Esophagus mucosa (tissue), 1 donor: ENCODE measurements at regions not wholly inside any gene's neighbourhood (a gene's known extent, or its start where the extent isn't known, plus 50 kb on each side); places are given as distances from the start of the nearest gene placed in this dataset.
A peak's percentile ranks its signal among the peaks of the same experiment; 100 is the strongest.

Source experiments
- ATAC-seq: fragments of 200-7000 bp; cut with Tn5 transposase; one replicate; pipeline ENCODE4 v1.9.1; 2020
- donor health status: DM: yes; HTN: yes; CAD: no.

DNA sequence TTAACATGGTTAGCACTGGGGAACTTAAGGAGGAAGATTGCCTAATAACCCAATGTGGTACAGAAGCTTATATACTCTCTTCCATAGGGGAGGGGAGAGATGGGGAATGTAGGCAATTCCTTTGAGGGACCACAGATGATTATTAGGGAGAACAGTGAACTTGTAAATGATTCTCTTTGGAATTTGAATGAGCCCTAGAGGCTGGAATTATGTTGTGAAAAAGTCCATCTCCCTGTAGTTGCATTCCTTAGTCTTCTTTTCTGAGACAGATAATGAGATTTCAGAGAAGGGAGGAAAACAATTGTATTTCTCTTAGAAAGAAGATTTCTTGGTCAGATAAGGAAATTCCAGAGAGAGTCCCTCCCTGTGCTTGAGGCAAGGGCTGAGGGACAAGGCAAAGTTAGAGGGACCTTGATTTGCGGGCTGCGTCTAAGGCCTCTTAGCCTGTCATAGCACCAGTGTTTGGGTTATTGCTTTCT, 89.0 kb upstream of the HMCN1 start:
- ATAC-seq = no peak

DNA sequence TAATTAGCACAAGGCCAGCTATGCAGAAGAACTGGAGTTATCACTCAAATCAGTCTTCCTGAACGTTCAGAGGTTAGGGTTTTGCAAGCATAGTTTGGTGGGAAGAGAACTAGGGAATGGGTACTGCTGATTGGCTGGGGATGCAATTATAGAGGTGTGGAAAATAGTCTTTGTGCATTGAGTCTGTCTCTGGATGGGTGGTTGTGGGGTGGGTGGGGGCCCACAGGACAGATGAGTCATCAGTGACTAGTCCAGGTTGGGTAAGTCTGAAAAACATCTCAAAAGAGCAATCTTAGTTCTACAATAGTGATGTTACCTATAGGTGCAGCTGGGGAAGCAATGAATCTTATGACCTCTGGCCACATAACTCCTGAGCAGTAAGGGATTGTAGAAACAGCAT, 89.7 kb upstream of the HMCN1 start:
- ATAC-seq = peak; percentile 23

DNA sequence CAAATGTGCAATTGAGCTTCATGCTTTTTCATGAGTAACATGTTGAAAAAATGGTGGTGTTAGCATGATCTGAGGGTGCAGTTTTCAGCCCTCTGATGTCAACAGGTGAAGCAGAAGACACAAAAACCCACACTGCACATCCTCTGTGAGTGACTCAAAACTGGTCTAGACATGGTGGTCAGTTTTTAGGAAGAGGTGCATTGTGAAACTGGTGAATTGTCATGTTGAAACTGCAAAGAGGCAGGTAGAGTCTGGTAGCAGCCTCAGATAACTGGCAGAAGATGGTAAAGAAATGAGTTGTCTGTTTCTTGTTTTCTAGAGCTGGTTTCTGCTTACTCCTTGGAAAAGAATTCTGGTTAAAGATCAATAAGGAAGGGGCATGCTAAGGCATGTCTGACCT, 97.3 kb upstream of the HMCN1 start:
- ATAC-seq = peak; percentile 37

DNA sequence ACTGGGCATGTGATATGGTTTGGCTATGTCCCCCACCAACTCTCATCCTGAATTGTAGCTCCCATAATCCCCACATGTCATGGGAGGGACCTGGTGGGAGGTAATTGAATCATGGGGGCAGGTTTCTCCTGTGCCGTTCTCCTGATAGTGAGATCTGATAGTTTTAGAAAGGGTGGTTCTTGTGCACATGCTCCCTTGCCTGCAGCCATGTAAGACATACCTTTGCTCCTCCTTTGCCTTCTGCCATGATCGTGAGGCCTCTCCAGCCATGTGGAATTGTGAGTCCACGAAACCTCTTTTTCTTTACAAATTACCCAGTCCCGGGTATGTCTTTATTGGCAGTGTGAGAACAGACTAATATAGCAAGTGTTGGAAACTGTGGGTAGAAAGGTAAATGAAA, 99.5 kb upstream of the HMCN1 start:
- no peak for ATAC-seq

DNA sequence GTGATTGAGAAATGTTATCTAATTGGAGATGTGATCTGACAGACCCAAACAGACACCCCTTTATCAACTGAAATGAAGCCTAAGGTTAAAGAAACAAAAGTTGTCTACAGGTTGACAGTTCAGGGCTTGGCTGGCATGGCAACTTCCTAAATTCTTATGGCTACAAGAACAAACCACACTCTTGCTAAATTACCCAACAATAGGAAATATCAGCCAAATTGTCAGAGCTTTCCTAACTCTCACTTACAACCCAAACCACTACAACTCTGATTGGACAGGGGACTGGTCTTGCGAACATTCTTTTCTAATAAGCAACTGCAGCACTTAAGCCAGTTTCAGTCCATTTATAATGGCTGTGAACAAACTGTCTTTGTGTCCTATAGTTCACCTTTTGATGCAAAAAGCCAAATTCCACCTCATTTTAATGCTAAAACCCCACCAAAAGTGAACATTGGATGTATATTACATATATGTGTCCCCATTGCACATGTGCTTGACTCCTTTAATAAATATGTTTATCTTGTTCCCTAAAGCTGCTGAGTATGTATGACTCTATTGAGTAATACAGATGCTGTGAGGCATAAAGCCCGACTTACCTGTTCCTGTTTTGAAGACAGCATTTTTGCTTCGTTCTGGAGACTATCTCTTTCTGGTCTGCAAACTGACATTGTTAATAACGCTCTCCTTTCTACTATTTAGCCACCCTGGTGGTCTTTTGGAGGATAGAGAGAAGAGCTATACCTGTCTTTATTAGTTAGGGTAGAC, 101.3 kb upstream of the HMCN1 start:
- peak; percentile 70 for ATAC-seq

DNA sequence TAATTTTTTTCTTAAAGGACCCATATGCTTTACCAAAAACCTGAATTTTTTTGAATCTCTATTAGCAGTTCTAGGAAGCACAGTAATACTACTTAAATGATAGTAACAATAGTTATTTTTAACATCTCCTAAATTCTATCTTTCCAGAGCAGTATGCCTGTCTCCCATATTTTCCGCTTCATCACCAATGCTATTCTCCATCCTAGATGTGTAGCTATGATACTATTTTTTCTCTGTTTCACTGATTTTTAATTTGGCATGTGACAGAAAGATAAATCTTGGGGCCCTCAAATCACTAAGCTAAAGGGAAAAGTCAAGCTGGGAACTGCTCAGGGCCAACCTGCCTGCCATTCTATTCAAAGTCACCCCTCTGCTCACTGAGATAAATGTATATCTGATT, 102.3 kb upstream of the HMCN1 start:
- no peak for ATAC-seq

DNA sequence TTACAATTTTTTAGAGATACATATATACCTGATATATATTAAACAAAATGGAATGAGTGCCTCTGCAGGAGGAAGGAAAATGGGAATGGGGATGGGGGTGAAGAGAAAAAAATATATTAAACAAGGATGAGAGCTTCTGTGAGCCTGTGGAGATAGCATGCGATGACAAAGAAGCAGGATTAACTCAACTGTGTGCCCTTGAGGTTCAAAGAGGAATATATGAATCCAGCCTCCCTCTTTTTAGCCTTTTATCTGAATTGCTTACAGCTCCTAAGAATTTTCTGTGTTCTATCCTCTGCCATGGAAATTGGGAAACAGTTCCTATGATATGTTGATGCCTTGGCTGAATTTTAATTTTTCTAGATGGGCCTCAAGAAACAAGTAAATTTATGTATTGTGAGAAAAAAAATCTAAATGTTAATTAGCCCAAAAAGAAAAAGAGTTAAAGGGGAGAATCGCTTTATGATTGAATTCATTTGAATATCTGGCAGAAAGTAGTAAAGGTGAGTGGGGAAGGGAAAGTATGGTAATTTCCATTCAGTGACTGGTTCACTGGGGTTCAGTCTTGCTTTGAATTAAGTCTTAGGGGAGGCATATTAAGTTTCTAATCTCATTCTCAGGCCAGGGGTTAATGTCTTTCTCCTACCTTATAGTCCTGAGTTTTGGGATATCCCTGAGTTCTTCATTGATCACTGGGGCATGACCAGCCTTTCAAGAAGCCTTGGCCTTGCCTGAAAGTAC, 106.3 kb upstream of the HMCN1 start:
- ATAC-seq = no peak

DNA sequence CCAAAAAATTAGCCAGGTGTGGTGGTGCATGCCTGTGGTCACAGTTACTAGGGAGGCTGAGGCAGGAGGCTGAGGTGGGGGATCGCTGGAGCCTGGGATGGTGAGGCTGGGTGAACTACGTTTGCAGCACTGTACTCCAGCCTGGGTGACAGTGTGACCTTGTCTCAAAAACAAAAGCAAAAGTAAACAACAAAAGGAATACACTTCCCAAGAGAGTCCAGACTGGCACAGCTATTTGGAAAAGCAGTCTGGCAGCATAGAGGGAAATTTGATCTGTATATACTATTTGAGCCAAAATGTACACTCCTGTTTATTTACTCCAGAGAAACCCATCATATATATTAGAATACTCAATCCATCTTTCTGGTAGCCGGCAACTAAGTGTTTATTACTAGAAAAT, 107.0 kb upstream of the HMCN1 start:
- no peak for ATAC-seq

DNA sequence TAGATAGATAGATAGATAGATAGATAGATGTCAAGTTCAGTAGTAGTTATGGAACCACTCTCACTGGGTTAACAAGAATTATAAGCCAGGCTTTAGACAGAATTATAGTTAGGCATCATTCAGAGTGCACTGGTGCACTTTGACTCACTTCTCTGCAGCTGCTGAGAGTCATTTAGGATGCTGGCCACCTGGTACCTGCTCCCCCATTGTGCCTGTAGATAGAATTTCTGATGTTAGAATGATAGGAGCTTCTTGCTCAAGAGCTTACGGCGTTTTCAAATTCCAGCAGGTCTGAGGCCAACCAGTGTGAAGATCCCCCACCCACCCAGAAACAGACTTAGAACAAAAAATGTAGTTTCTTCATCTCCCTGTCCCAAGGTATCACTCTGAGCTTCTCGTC, 107.8 kb upstream of the HMCN1 start:
- no peak for ATAC-seq

DNA sequence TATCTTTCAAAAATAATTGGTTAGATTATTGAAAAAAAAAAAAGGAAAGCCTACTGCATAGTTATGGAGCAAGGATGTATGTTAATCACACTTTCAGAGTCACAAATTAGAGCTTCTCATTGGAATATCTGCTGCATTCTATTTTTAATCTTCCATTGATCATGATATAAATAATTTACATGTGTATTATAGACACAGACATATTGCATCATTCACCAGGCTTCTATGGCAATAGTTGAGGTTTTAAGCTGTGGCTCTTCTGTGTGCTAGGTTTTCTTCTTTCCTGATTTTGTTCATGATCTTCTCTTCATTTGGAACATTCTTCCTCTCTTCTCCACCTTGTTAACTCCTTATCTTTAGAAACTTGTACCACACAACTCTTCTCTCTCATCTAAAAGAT, 123.2 kb upstream of the HMCN1 start:
- no peak for ATAC-seq

DNA sequence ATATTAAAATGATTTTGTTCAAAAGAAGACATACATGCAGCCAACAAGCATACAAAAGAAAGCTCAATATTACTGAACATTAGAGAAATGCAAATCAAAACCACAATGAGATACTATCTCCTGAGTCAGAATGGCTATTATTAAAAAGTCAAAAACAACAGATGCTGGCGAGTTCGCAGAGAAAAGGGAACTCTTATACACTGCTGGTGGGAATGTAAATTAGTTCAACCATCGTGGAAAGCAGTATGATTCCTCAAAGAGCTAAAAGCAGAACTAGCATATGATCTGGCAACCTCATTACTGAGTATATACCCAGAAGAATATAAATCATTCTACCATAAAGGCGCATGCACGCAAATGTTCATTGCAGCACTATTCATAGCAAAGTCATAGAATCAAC, 126.0 kb upstream of the HMCN1 start:
- no peak for ATAC-seq

DNA sequence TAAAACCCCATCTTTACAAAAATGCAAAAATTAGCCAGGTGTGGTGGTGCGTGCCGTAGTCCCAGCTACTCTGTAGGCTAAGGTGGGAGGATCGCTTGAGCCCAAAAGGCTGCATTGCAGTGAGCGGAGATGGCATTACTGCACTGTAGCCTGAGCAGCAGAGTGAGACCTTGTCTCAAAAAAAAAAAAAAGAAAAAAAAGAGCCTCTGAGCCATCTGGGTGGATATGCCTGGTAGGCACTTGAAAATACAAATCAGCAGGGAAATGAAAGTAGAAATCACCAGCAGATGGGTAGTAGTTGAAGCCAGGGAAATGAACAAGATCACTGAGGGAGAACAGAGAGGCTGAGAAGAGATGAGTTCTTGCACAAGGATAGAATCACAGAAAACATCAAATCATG, 131.0 kb upstream of the HMCN1 start:
- ATAC-seq = peak; percentile 55

DNA sequence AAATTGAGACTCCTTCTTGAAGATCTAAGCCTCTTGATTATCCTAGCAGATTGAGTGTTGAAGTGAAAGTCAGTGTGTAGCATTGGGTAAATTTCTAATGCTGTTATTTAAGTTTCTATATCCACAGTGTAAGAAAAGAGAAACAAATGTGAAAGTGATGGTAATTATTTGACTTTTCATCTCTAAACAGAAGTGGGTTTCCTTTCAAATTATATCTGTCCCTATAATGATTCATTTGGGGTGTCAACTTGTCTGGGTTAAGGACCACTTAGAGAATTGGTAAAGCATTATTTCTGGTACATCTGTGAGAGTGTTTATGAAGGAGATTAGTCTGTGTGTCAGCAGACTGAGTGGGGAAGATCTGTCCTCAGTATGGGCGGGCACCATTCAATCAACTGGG, 133.0 kb upstream of the HMCN1 start:
- no peak for ATAC-seq

DNA sequence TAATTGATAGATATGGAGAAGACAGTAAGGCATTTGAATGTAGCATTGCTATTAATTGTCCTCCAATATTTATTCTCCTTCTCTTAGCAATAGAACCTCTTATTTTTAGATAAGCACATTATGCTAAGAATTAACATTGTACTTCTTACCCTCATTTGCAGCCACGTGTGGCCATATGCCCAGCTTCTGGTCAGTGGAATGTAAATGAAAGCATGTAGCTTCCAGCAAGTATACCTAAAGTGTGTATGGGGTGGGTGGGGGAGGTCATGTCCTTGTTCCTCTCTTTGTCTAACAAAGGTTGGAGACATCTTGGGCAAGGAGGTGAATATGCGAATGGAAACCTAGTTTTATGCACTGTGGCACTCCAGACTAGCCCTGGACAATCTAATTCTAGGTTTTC, 133.6 kb upstream of the HMCN1 start:
- ATAC-seq = no peak

DNA sequence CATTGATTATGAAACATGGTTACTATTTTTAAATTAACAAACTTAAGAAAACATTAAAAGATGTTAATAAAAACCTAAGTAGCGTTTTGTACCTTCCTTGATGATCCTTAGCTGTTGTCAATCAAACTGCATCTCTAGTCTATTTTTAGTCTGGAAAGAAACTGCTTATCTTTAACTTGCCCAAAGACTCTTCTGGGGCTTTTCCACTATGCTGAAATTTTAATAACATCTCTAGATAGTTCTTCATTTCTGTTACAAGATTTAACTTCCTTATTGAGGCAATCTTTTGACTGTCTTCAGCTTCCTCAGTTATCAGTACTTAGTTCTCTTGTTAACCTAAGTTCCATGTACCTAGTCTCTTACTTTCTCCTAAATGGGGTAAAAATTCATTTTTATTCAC, 135.9 kb upstream of the HMCN1 start:
- no peak for ATAC-seq

DNA sequence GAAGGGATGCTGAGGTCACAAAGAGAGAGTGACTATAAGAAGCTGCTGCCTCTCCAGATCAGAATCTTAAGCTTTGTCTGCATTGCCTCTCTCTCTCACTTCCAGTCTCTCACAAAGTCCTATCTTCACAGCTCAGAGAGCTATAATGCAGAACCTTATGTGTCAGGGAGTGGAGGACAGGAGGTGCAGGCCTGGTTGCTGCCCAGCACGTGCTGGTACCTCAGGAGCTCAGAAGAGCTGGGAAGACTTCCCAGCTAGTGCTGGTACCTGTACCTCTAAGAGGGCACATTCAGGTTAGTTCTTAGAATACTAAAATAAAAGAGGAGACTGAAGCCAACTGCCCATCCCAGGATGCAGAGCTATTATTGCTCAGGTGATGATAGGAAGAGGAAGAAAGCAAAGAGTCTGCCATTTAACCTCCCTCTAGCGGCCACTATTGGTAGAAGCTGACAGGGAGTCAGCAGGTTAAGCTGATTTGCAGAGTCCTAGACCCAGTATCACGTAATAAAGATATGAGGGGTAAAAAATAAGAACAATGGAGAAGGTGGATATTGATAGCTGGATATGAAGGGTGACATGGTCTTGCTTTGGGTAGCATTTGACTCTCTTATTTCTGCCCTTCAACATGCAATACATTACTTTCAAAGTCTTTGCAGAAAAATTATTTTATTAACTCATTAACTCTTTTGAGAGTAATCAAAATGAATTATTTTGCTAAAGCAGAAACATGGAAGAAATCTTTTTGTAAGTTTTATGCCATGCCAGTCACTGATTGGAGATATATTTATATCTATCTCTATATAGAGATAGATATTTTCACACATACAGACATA, 138.1 kb upstream of the HMCN1 start:
- ATAC-seq = peak; percentile 73

DNA sequence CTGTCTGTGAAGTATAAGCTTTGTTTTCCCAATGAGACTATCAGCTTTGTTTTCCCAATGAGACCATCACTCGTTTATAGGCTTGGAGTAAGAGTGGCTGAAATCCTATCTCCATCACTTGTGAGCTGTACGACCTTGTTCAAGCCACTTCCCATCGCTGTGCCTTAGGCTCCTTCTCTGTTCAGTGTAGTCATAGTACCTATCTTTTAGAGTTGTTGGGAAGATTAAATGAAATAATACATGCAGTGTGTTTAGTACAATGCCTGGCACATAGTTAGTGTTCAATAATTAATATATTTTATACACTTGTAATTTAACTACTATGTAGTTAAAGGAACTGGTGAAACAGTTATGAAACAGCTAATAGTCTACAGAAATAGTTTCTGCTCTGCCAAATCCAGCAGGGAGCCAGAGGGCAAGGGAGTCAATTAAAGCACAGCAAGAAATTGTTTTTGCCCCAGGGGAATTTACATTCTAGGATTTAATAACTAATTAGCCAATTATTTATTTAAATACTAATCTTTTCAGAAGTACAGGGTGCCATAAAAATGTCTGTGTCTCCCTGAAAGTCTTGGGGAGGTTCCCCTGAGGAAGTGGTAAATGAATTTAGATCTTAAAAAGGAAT, 139.3 kb upstream of the HMCN1 start:
- no peak for ATAC-seq

DNA sequence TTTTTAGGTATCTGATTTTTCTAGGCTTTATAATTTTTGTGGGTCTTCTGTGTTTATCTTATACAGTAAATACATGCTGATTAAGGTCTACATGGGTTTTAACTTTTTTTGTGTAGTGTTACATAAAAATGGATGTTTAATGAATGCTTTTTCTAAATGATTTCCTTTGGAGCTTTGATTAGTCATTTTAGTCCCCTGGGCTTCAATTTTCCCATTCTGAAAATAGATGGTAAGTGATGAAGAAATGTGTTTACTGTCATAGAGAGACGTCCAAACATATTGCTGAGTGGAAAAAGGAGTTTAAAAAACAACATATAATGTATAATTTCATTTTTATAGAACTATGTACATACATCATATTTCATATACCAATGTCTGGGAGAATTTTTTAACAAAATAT, 140.9 kb upstream of the HMCN1 start:
- no peak for ATAC-seq

DNA sequence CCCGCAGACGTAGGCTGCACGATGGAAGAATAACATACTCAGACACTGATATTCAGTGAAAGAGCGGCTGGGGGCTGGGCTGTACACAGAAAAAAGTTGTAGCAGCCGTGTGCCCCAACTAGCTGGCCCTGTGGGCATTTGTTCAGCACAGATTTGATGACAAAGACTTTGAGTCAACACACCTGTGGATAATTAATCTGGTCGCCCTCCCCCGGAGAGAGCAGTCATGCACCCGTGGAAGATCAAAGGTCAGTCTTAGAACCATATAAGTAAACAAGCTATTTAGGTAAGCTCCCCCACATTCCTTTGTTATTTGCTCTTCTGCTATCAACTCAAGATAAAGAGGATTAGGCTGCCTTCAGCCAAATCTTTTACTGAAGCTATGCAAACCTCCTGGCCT, 148.4 kb upstream of the HMCN1 start:
- no peak for ATAC-seq

DNA sequence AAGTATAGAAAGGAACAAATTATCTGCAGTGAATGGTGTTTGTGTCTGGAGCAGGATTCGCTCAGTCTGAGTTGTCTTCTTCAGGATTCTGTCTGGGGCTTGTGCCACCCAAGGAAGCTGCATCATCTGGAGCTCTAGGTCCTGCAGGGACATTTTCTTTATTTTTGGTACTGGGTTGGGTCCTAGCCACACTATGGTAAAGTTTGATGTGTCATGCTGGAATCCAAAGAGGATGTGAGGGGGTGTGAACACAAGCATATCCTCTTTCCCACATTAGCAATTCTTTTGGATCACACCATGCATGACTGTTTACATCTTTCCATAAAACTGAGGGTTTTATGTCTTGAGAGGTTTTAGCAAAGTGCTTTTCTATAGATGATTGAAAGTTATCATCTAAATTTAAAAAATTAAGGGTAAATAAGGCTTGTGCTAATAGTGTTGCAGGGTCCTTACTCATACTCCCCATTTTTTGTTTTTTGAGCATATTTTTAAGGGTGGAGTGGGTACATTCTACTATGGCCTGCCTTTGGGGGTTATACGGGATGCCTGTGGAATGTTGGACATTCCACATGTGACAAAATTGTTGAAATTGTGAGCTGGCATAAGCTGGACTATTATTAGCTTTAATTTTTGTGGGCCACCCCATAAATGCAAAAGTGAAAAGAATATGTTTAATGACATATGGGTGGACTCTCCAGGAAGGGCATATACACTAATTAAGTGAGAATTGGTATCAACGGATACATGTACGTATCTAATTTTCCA, 152.0 kb upstream of the HMCN1 start:
- no peak for ATAC-seq

DNA sequence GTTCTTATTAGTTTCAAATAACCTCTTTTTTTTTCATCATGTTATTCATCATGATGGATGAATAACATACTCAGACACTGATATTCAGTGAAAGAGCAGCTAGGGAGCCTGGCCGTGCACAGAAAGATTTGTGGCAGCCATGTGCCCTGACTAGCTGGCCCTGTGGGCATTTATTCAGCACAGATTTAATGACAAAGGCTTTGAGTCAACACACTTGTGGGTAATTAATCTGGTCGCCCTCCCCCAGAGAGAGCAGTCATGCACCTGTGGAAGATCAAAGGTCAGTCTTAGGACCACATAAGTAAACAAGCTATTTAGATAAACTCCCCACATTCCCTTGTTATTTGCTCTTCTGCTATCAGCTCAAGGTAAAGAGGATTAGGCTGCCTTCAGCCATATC, 153.2 kb upstream of the HMCN1 start:
- ATAC-seq = no peak

DNA sequence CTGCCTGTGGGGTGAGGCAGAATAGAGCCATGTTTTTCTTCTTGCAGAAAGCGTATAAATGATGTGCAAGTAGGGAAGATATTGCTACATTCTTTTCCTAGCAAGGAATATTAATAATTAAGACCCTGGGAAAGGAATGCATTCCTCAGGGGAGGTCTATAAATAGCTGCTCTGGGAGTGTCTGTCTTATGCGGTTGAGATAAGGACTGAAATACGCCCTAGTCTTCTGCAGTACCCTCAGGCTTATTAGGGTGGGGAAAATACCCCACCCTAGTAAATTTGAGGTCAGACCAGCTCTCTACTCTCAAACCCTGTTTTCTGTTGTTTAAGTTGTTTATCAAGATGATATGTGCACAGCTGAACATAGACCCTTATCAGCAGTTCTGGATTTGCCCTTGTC, 155.9 kb upstream of the HMCN1 start:
- ATAC-seq = no peak
